HS-5 (cell line): ENCODE measurements at regions not wholly inside any gene's neighbourhood (a gene's known extent, or its start where the extent isn't known, plus 50 kb on each side); places are given as distances from the start of the nearest gene placed in this dataset.

Experiments used
- DNase-seq: peaks from one replicate; pipeline ENCODE4 v3.0.0-alpha.2; 2012; ENCODE audit warnings: low read depth

DNA sequence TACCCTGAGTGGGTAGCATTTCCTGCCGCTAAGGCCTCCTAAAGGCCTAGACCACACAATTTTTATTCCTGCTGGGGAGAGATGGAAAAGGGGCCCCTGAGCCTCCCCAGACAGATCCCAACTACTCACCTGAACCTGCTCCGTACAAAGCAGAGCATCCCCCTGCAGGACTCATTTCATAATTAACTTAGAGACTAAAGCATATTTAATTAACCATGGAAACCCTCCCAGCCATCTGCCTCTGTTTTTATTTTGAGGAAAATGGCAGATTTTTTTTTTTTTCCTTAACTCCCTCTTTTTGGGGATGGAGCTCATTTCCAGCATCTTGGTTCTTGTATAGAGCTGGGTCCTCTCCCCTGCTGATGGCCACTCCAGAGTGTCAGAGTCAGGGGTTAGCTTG, 96.5 kb upstream of the CRHR1 start:
- DNase-seq = no peak

DNA sequence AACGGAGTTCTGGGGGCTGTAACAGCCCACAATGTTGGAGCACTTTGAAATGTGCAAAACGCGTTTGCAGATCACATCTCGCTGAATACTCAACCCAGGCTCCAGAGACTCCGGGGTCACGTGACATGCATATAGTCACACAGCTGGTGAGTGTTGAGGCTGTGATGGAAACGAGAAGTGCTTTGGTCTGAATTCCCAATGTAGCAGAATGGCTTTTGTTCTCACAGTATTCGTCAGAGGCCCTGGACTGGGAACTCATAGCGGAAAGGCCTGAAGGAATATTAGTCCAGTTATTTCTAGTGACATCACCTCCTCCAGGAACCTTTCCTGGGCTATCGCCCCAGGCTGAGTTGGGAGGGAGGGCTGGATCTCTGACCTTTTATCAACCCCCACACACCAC, 95.8 kb upstream of the CRHR1 start:
- no peak for DNase-seq

DNA sequence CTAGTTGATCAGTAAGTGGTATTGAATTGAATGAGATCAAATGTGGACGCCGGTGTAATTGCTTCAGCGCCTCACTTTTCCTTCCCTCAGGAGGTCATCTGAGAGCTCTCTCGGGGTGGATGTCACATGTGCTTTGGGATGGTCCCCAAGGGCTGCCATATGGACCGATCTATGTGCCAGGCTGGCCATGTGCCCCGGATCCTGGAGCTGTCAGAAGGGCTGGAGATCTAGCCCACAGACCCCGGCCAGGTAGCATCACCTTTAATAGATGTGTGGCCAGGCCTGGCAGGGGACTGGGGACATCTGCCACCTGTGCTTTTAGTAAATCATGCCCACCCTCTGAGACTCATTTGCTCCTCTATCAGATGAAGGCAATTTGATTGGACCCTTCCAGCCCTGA, 95.3 kb upstream of the CRHR1 start:
- DNase-seq = no peak

DNA sequence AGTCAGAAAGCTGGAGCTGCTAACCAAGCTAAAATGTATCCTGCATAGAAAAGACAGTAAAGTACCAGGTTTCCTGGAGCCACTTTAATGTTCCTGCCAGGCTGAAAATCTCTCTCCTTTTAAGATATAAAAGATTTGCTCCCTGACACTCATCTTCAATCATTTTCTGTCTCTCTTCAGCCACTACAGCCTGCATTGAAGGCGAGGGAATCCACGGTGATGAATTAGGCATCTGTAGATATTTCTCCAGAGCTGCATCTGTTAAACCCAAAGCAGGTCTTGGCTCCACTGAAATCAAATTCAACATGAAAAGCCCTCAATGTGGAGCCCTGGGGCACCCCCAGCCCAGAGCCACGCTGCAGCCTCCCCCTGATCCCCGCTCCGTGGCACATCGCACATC, 94.7 kb upstream of the CRHR1 start:
- DNase-seq = no peak

DNA sequence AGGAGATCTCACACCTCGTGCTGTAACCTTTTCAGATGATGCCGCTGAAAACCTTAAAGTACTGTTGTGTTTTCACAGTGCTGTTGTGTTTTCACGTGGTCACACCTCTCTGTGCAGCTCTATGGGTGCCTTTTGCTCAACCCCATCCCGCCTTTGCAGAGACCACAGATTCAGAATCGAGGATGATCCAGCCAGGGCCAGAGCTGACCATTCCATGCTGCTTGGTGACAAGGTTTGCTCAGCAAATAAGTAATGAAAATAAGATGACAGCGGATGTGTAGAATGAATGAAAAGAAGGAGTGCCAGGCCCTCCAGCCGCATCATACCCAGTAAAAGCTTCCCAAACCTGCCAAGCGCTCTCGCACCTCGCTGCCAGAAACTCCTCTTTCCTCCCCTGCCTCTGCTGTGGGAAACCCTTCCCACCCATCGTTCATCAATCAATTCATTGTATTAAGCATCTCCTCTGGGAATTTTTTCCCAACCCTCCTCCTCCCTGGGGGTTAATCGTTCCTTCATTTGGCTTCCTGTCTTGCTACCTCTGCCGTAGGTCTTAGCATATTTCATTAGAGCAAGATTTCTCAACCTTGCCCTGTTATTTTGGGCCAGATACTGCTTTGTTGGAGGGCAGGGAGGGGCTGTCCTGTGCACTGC, 93.4 kb upstream of the CRHR1 start:
- DNase-seq = no peak

DNA sequence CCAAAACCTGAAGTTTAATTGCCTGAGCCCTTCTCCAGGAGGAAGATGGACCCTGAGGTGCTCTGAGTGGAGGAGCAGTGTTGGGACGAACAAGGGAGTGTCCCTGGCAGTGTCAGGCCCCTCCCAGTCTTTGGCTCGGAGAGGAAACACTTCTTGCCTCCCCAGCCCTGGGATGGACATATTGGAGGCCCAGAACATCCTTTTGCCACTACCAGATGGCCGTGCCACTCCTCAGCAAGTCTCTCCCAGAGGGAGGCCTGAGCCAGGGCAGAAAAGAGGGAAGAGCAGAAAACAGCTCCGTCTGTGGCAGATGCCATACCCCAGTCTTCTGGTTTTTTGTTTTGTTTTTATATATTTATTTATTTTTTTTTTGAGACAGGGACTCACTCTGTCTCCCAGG, 91.5 kb upstream of the CRHR1 start:
- no peak for DNase-seq

DNA sequence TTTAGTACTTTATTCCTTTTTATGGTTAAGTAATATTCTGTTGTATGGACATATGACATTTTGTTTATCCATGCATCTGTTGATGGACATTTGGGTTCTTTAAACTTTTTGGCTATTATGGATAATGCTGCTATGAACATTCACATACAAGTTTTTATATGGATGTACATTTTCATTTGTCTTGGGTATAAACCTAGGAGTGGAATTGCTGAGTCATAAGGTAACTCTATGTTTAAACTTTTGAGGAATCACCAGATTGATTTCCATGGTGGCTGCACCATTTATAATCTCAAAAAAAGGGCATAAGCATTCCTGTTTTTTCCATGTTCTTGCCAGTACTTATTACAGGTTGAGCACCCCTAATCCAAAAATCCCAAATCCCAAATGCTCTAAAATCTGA, 90.3 kb upstream of the CRHR1 start:
- no peak for DNase-seq

DNA sequence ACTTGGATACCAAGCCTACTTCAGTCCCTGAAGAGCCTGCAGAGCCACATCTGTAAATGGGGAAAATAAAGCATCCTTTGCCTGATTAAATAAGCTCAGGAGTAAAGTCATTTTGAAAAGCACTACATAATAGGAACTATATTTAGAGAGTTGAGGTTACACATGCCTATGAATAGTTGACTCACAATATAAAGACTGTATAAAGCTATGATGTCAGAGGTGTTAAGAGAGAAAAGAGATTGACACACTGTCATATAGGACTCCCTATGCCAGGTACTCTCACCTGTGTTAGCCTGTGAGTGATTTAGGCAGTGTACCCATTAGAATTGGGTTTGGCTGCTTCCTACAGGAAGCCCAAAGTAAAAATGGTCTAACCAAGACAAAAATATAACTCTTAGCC, 87.7 kb upstream of the CRHR1 start:
- no peak for DNase-seq

DNA sequence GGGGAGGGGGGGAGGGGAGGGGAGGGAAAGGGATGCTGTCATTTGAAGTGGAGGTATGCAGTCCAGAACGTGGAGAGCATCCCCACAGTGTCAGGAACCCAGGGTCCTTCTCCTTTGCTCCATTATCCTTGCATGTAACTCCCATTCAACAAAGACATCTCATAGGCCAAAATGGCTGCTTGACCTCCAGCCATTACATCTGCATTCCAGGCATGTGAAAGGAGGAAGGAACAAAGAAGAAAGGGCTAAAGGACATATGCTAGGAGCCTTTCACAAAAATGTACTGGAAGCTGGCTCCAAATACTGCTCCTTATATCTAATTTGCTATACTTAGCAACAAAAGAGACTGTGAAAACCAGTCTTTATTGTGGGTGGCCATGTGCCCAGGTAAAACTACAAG, 87.0 kb upstream of the CRHR1 start:
- DNase-seq = no peak

DNA sequence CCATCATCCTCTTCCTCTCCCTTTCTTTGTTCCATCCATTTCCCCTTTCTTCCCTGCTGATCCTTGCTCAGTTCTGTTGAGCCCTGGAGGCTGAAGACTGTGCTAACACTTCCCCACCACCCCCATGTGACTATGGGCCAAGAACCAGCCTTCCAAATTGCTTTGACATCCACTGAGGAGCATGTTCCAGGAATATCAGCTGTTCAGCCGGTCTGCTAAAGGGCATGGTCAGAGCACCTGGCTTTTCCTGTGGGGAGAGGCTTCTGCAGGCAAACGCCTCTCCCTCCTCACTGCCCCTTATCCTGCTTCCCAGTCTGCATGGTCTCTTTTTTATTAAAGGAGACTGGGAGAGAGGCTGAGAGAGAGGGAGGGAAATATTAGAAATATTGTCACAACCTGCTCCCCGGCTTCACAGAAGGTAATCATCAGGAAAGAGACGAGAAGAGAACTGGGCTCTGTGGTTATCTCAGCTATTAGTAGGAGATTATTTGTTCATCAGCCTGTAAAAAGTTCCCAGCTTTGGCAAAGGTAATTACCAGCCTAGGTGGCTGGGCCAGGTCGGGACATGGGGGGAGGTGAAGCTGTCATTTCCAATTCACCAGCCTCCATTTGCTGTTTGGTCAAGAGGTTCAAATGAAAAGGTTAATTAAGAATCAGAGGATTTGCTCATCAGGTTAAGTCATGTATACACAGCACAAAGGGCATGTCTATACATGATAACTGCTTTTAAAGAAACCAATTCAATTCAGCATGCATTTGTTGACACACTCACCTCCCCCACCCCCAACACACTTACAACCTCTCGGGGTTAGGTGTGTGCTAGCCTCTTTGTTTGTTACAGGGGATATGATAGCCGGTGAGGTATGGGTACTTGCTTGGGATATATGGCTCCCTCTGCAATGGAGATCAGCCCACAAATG, 83.7 kb upstream of the CRHR1 start:
- DNase-seq = no peak

DNA sequence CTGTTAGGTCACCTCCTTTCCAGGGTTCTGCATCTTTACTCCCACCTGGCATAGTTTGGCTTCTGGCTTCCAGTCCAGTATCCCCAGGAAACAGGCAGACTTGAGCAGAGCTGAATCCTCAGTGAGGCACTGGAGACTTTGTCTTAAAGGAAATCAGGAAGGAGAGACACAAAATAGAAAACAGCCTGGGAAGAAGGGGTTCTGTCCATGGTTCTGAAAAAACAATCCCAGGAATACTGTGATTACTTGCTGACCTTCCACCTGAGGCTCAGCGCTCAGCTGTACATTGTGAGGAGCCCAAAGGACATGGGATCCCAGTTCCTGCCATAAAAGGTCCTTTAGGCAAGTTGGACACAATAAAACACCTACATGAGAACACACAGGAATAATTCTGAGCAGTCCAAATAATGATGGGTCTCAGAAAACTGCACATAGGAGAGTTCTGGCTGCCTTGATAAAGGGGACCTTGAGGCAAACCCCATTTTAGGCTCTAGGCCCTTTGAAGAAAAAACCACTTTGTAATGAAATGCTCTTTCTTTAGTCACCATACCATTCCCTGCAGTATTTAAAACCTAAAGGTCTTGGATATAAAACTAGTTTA, 81.4 kb upstream of the CRHR1 start:
- no peak for DNase-seq

DNA sequence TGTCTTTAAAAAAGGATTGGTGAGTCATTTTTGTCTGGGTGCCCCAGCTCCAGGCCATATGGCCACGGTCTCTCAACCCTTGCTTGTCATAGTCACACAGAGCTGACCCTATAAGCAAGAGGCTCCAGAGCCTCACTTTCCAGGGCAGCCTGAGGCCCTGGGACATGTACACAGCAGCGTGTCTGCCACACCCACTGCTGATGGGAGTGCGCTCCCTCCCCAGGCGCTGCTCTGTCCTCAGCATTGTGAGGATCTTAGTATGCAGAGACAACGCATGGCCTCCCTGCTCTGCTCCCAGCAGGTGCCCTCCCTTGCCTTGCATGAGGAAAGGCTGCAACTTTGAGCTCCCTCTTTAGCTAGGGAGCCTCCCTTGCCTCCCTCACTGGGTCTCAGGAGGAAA, 80.8 kb upstream of the CRHR1 start:
- DNase-seq = no peak

DNA sequence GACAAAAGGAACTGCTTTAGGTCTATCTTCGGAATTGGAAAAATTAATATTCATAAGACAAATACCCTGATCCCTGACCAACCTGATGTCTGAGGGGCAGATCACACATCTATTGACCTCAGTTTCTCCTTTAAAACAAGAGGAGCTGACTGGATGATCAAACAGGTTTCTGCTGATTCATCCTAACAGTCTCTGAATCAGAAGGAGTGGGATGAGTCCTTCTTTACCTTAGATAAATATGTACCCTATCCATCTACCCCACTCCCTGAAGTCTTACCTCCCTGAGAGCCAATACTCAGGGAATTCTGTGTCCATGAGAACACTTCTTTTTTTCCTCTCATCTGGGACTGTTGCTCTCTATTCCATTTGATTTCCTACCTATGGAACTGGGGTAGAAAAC, 80.3 kb upstream of the CRHR1 start:
- no peak for DNase-seq

DNA sequence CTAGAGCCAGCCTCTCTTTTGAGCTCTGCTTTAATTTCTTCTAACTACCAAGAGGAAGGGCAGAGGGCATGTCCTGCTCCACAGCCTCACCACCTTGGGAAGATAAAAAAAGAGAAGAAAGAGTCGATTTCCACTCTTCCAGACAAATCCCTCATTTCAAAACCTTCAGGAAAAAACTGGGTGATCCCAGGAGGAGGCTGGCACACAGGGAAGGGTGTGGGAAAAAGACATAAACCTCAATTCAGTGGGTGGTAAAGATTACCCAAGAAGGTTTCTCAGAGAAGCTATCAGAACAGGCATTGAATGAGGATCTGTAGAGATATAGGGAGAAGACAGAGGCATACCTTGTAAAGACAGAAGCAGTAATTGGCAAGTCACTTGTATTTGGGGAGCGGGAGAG, 79.9 kb upstream of the CRHR1 start:
- DNase-seq = no peak

DNA sequence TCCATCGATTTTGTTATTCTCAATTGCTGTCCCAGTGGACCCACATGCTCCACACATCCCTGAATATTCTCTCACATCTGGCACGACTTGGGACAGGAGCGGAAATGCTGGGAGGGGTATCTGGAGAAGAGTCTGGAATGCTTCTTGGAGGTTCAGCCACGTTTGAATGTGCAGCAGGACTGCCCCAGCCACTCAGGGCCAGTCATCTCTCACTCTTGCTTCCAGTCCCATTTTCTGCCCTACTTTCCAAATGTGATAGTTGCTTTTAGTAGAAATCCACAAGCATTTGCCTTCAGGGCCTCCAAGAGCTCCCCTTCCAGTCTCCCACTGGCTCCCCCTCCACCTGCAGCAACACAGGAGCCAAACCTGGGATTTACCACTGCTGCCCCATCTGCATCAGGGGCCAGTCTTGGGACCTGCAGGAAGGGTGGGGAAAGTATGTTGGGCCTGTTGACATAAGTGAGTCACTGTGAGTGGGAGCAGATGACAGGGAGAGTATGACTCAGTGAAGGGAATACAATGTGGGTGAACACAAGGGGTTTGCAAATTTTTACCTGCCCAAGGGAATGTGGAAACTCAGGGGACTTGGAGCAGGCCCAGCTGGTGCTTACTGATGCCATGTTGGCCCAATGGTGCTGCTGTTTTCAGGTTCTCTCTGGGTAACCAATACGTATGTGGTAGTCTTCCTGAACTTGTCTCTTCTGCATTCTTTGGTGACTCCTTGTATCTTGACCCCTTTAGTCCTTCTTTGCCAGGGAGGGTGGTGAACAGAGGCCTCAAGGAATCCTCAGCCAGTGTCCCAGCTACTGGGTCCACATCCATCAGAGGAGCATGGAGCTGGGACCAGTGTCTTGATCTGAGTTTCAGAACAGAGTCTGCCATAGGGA, 78.8 kb upstream of the CRHR1 start:
- peak; percentile 32 for DNase-seq

DNA sequence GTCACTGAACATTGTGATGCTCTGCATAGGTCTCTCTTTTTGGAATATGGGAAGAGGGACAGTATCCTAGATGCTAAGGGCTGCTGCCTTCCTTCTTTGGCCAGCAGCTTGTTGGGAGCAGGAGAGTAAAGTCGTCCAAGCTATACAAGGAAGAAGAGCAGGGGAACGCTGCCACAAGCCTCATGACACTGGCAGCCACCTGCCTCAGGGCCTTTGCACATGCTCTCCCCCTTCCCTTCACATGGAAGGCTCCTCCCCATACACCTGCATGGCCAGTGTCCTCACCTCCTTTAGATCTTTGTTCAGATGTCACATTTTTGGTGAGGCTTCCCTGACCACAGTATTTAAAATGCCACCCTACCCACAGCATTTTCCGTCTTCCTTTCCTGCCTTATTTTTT, 78.1 kb upstream of the CRHR1 start:
- DNase-seq = no peak

DNA sequence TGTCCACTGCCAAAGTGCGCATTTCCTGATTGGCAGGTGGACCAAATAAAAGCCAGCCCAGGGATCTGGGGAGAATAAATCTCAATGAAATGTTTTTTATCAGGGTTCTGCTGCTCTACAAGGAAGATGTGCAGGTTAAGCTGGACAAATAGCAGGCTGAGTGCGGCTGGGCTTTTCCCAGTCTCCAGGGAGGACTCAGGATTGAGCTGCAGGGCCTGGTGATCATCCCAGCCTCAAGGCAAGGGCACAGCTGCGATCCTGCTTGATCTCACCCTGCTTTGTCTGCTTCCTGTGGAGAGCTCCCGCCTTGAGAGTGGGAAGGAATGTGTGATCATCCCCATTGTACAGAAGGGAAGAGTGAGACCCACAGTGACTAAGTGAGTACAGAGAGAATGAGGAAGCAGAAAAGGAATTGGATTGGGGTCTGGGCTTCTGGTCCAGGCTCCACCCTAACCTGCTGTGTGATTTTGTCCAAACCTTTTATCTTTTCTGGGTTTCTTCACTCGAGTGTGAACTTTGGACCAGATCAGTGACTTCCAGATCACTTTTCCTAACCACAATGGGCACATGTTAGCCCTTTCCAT, 75.3 kb upstream of the CRHR1 start:
- DNase-seq = no peak

DNA sequence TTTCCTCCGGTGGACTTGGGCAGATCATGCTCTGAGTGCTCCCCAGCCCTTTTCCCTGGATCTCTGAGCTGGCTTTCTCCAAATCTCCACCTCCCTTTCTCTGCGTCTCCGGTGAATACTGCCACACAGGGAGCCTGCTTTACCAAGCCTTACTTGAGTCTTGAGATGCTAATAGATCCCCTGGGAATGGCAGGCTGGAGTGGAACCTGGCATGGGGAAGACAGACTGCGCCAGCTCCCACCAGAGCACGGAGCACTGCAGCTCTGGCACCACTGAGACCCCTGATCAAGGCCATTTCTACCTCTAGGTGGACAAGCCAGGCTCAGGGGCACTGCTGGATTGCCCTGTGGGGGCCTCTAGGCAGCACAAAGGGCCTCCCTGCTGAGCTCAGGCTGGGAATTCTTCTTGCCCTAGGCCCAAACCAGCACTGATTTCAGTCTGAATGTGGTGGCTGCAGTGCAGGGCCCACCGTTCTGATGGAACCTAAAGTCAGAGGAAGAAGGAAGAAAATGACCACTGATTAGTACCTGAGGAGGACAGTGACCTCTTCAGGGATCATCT, 74.3 kb upstream of the CRHR1 start:
- no peak for DNase-seq

DNA sequence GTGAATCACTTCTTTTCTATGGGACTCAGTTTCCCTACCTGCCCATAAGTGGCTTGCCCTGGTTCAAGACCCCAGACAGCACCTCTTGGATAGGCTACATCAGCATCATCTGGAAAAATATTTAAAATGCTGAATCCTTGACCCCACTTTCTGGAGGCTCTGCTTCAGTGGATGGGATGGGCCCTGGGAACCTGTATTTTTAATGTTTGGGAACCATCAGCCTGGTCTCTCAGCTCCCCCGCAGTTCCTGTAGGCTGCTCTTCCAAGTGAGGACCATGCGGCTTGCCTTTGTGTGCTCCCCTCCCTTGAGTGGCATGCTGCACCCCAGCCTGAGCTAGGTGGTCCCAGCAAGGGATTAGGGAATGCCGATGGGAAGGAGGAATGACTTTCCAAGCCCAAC, 68.3 kb upstream of the CRHR1 start:
- no peak for DNase-seq

DNA sequence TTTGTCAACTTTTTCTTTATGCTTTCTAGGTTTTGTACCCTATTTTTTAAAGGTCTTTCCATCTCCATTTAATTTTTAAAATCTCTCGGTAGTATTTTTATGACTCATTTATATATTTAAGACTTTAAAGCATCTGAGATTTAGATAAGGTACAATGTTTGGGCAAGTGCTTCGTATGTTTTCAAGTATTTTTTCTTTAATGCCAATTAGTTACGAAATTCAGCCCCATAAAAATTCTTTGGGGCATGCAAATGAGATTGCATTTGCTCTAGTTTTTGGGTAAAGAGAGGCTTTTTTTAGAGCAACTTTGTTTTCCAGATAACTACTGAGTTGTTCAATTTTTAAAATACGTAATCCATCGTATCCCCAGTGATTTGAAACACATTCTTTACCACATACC, 65.3 kb upstream of the CRHR1 start:
- no peak for DNase-seq

DNA sequence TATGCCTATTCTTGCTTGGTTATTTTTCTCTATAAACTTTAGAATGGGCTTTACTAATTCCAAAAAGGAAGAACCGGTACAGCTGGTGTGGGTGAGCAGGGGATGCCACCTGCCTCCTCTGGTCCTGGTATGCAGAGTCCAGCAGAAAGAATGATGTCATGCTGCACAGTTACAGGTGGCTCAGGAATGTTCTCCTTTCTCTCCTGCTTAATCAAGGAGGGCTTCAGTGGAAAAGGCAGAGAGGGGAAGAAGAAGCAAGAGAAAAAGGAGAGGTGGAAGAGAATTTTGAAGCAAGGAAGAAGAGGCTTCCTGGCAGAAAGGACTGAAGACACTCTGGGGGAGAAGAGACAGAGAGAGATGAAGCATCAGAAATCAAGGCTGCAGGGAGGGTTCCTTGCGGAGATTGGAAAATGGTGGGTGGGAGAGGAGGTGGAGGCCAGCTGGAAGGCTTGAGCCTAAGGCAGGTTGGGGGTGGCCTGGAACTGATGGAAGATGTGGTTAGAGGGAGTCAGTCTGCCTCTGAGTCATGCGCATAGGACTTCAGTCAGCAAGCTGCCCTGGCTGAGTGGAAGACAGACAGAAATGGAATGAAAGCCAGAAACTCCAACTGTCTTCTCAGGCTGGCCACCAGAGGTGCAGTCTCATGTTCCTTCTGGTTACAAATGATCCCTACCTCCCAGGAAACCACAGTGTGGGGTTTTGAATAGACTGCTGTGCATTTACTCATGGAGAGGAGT, 64.6 kb upstream of the CRHR1 start:
- DNase-seq = peak; percentile 70
